T-cell (primary cell): ENCODE measurements at regions not wholly inside any gene's neighbourhood (a gene's known extent, or its start where the extent isn't known, plus 50 kb on each side); places are given as distances from the start of the nearest gene placed in this dataset.

ENCODE experiments used
- ATAC-seq, 4 experiments: fragments of 200-7000 bp in 3 of 4; fragments of 150-1000 bp in 1 of 4; cut with Tn5 transposase; replicated peaks in 1 of 4; 1 replicate in 3 of 4; 2 replicates in 1 of 4; pipeline ENCODE4 v1.10.0; 2021; ENCODE audit warnings: moderate library complexity in 3 of 4, mild to moderate bottlenecking in 2 of 4, moderate number of reproducible peaks in 1 of 4
- CTCF ChIA-PET, 2 donors: fragments of 300-600 bp; sonication (Branson Sonifier 250); formaldehyde crosslinking; loops; one replicate each; lab custom pipeline; 2022; ENCODE audit warnings: antibody characterized with exemption in 2 of 2; lab: Charles Lee
- POLR2A ChIA-PET, 2 donors: fragments of 300-600 bp; sonication (Branson Sonifier 250); formaldehyde crosslinking; loops; one replicate each; lab custom pipeline; 2022; ENCODE audit warnings: antibody characterized with exemption in 2 of 2; lab: Charles Lee
- DNase-seq, 35 experiments: peaks; one replicate each; pipeline versions ENCODE4 v3.0.0 to v3.0.0-alpha.2; 2013 to 2023
- H3K27ac ChIP-seq: one replicate; pipeline ENCODE4 v1.5.1; 2013; ENCODE audit warnings: low read length
- H3K27me3 ChIP-seq, 2 experiments: replicated peaks in 1 of 2; 1 replicate in 1 of 2; 2 replicates in 1 of 2; pipeline versions ENCODE4 v1.6.1 to v1.7.0; 2013; ENCODE audit warnings: low read length in 1 of 2, mixed read lengths in 1 of 2; ENCODE audit not compliant: control insufficient read depth in 2 of 2, insufficient read depth in 2 of 2; ENCODE audit errors: extremely low read depth in 1 of 2
- H3K36me3 ChIP-seq, 2 donors: 1 replicate in 1 of 2; 2 replicates in 1 of 2; pipeline versions ENCODE4 v1.6.1 to v1.7.0; 2013; ENCODE audit warnings: low read length in 1 of 2; ENCODE audit not compliant: control insufficient read depth in 2 of 2, insufficient read depth in 1 of 2; ENCODE audit errors: extremely low read depth in 1 of 2
- H3K4me1 ChIP-seq, 2 experiments: 1 replicate in 1 of 2; 2 replicates in 1 of 2; pipeline versions ENCODE4 v1.6.1 to v1.7.0; 2013; ENCODE audit warnings: low read length in 2 of 2, mixed read lengths in 1 of 2; ENCODE audit not compliant: insufficient read depth in 2 of 2, control insufficient read depth in 1 of 2; ENCODE audit errors: extremely low read depth in 1 of 2
- H3K4me3 ChIP-seq, 2 donors: 1 replicate in 1 of 2; 2 replicates in 1 of 2; pipeline versions ENCODE4 v1.5.1 to v1.7.0; 2013; ENCODE audit warnings: mild to moderate bottlenecking in 2 of 2, low read length in 1 of 2, moderate library complexity in 1 of 2; ENCODE audit not compliant: control insufficient read depth in 1 of 2; ENCODE audit errors: extremely low read depth in 1 of 2
- H3K9me3 ChIP-seq: 2 replicates; pipeline ENCODE4 v1.7.0; 2013
- H3K27ac Mint-ChIP-seq, 2 donors: one replicate each; pipeline ENCODE4 v1.8.0; 2020 to 2021; ENCODE audit warnings: mild to moderate bottlenecking in 2 of 2, mixed read lengths in 2 of 2
- H3K27me3 Mint-ChIP-seq, 2 donors: one replicate each; pipeline ENCODE4 v1.8.0; 2021 to 2022; ENCODE audit warnings: mixed read lengths in 2 of 2
- H3K36me3 Mint-ChIP-seq: one replicate; pipeline ENCODE4 v1.8.0; 2021; ENCODE audit warnings: mixed read lengths
- H3K4me1 Mint-ChIP-seq, 3 donors: one replicate each; pipeline ENCODE4 v1.8.0; 2020 to 2022; ENCODE audit warnings: mixed read lengths in 3 of 3, mild to moderate bottlenecking in 1 of 3
- H3K4me3 Mint-ChIP-seq, 3 donors: one replicate each; pipeline ENCODE4 v1.8.0; 2020 to 2022; ENCODE audit warnings: mild to moderate bottlenecking in 3 of 3, mixed read lengths in 3 of 3, moderate library complexity in 3 of 3
- H3K9me3 Mint-ChIP-seq, 3 donors: one replicate each; pipeline ENCODE4 v1.8.0; 2020 to 2022; ENCODE audit warnings: mixed read lengths in 3 of 3
- whole genome bisulfite sequencing: methylation state at CpG from one replicate; pipeline ENCODE4 v1.1.5; 2013; ENCODE audit warnings: missing lambda C conversion rate; ENCODE audit not compliant: insufficient coverage; 5-methylcytosine and 5-hydroxymethylcytosine counted together

- no peak overlapping the region for H3K4me3 ChIP-seq
- H3K27me3 Mint-ChIP-seq, result no peaks in the 10 kb centered on the region
- H3K4me1 ChIP-seq, result no peaks in the 10 kb centered on the region
- H3K27ac ChIP-seq, result no peak overlapping the region
- WGBS, result 75% methylated on average over 1 of the region's 2 CpGs
- no peak overlapping the region for H3K27ac Mint-ChIP-seq
- H3K9me3 Mint-ChIP-seq, result peaks cover 4 to 9% (median 5%) of the 10 kb centered on the region in 3 donors
- ATAC-seq (no peak), DNase-seq (no peak)
- no peaks in the 10 kb centered on the region for H3K4me1 Mint-ChIP-seq
- H3K36me3 ChIP-seq, result no peaks in the 10 kb centered on the region
- no peaks in the 10 kb centered on the region for H3K9me3 ChIP-seq
- CTCF ChIA-PET, result interaction anchor here in 1 of 2 donors (0.6 kb wide), 1 partner anchor 68 kb away, joined by 5 read pairs; no protein-coding TSS in a partner anchor
- H3K36me3 Mint-ChIP-seq, result no peaks in the 10 kb centered on the region
- H3K27me3 ChIP-seq, result no peaks in the 10 kb centered on the region
- POLR2A ChIA-PET, result no interaction called here
- H3K4me3 Mint-ChIP-seq, result no peak overlapping the region
Observed at GRCh38 chr4:110878413-110878812, 255.5 kb upstream of the PITX2 start.

GRCh38 chr4:110878956-110879355, 256.1 kb upstream of the PITX2 start:
- no peaks in the 10 kb centered on the region for H3K27me3 Mint-ChIP-seq
- Histone ChIP-seq H3K27ac (no peak overlapping the region), H3K36me3 (no peaks in the 10 kb centered on the region), H3K4me3 (no peak overlapping the region), H3K4me1 (no peaks in the 10 kb centered on the region), H3K9me3 (no peaks in the 10 kb centered on the region), H3K27me3 (no peaks in the 10 kb centered on the region)
- no peak overlapping the region for H3K27ac Mint-ChIP-seq
- POLR2A ChIA-PET, result no interaction called here
- CTCF ChIA-PET, result no interaction called here
- H3K4me1 Mint-ChIP-seq, result no peaks in the 10 kb centered on the region
- ATAC-seq (no peak), DNase-seq (no peak)
- H3K36me3 Mint-ChIP-seq, result no peaks in the 10 kb centered on the region
- H3K9me3 Mint-ChIP-seq, result peaks cover 4 to 9% (median 5%) of the 10 kb centered on the region in 3 donors
- H3K4me3 Mint-ChIP-seq, result no peak overlapping the region
- WGBS, result 80% methylated on average over 2 of the region's 3 CpGs

- Mint-ChIP-seq H3K27me3 (no peaks in the 10 kb centered on the region), H3K9me3 (peaks cover 4 to 6% (median 4%) of the 10 kb centered on the region in 3 donors), H3K27ac (no peak overlapping the region), H3K4me1 (no peaks in the 10 kb centered on the region), H3K4me3 (no peak overlapping the region), H3K36me3 (no peaks in the 10 kb centered on the region)
- Histone ChIP-seq H3K4me1 (no peaks in the 10 kb centered on the region), H3K27me3 (no peaks in the 10 kb centered on the region), H3K27ac (no peak overlapping the region), H3K36me3 (no peaks in the 10 kb centered on the region), H3K9me3 (no peaks in the 10 kb centered on the region), H3K4me3 (no peak overlapping the region)
- DNase-seq (no peak), ATAC-seq (no peak)
- ChIA-PET CTCF (no interaction called here), POLR2A (no interaction called here)
- no CpG with 5 or more reads among the region's 6 CpGs for WGBS
Observed at GRCh38 chr4:110886270-110886669, 263.4 kb upstream of the PITX2 start.

- Mint-ChIP-seq H3K27me3 (no peaks in the 10 kb centered on the region), H3K9me3 (peaks cover 4 to 6% (median 5%) of the 10 kb centered on the region in 3 donors), H3K27ac (no peak overlapping the region), H3K4me3 (no peak overlapping the region), H3K4me1 (no peaks in the 10 kb centered on the region), H3K36me3 (no peaks in the 10 kb centered on the region)
- ChIA-PET POLR2A (no interaction called here), CTCF (no interaction called here)
- no peaks in the 10 kb centered on the region for H3K9me3 ChIP-seq
- WGBS, result no CpG with 5 or more reads among the region's 8 CpGs
- H3K4me1 ChIP-seq, result no peaks in the 10 kb centered on the region
- ATAC-seq (no peak), DNase-seq (no peak)
- H3K27ac ChIP-seq, result no peak overlapping the region
- H3K4me3 ChIP-seq, result no peak overlapping the region
- no peaks in the 10 kb centered on the region for H3K27me3 ChIP-seq
- no peaks in the 10 kb centered on the region for H3K36me3 ChIP-seq
Observed at GRCh38 chr4:110886856-110887255, 264.0 kb upstream of the PITX2 start.

GRCh38 chr4:110897784-110898183, 274.9 kb upstream of the PITX2 start:
- Mint-ChIP-seq H3K36me3 (no peaks in the 10 kb centered on the region), H3K9me3 (peaks cover 0 to 6% (median under 1%) of the 10 kb centered on the region in 3 donors), H3K27ac (no peak overlapping the region), H3K27me3 (peaks cover 0 to 6% of the 10 kb centered on the region in 2 donors), H3K4me1 (no peaks in the 10 kb centered on the region), H3K4me3 (no peak overlapping the region)
- DNase-seq (no peak), ATAC-seq (no peak)
- Histone ChIP-seq H3K27ac (no peak overlapping the region), H3K4me3 (no peak overlapping the region), H3K9me3 (no peaks in the 10 kb centered on the region), H3K36me3 (no peaks in the 10 kb centered on the region), H3K4me1 (no peaks in the 10 kb centered on the region), H3K27me3 (no peaks in the 10 kb centered on the region)
- ChIA-PET POLR2A (no interaction called here), CTCF (no interaction called here)
- WGBS, result 33% methylated on average over 1 of the region's 5 CpGs

- no peaks in the 10 kb centered on the region for H3K9me3 ChIP-seq
- H3K27ac ChIP-seq, result no peak overlapping the region
- H3K4me3 ChIP-seq, result no peak overlapping the region
- H3K9me3 Mint-ChIP-seq, result peaks cover 0 to 8% (median 0%) of the 10 kb centered on the region in 3 donors
- H3K27me3 Mint-ChIP-seq, result peaks cover 0 to 7% of the 10 kb centered on the region in 2 donors
- CTCF ChIA-PET, result no interaction called here
- no peak overlapping the region for H3K4me3 Mint-ChIP-seq
- H3K27me3 ChIP-seq, result no peaks in the 10 kb centered on the region
- H3K4me1 Mint-ChIP-seq, result no peaks in the 10 kb centered on the region
- ATAC-seq (no peak), DNase-seq (no peak)
- WGBS, result no CpG with 5 or more reads among the region's 1 CpG
- H3K4me1 ChIP-seq, result no peaks in the 10 kb centered on the region
- POLR2A ChIA-PET, result no interaction called here
- H3K27ac Mint-ChIP-seq, result no peak overlapping the region
- H3K36me3 Mint-ChIP-seq, result no peaks in the 10 kb centered on the region
- no peaks in the 10 kb centered on the region for H3K36me3 ChIP-seq
Observed at GRCh38 chr4:110898290-110898689, 275.4 kb upstream of the PITX2 start.

GRCh38 chr4:110900213-110900769, 277.4 kb upstream of the PITX2 start:
- no CpG with 5 or more reads among the region's 1 CpG for WGBS
- Histone ChIP-seq H3K27me3 (no peaks in the 10 kb centered on the region), H3K4me1 (no peaks in the 10 kb centered on the region), H3K4me3 (no peak overlapping the region), H3K36me3 (no peaks in the 10 kb centered on the region), H3K9me3 (no peaks in the 10 kb centered on the region), H3K27ac (no peak overlapping the region)
- ChIA-PET CTCF (interaction anchor here in 1 of 2 donors (0.5 kb wide), 1 partner anchor 390 kb away, joined by 4 read pairs; no protein-coding TSS in a partner anchor), POLR2A (no interaction called here)
- no peak for ATAC-seq
- DNase-seq, result no peak
- Mint-ChIP-seq H3K36me3 (no peaks in the 10 kb centered on the region), H3K4me1 (no peaks in the 10 kb centered on the region), H3K27me3 (peaks cover 0 to 7% of the 10 kb centered on the region in 2 donors), H3K27ac (no peak overlapping the region), H3K9me3 (peaks cover 0 to 8% (median 0%) of the 10 kb centered on the region in 3 donors), H3K4me3 (no peak overlapping the region)
